HCT116 (cell line): ENCODE measurements at regions not wholly inside any gene's neighbourhood (a gene's known extent, or its start where the extent isn't known, plus 50 kb on each side); places are given as distances from the start of the nearest gene placed in this dataset.

ENCODE experiments used
- ATAC-seq: fragments of 200-7000 bp; cut with Tn5 transposase; 2 replicates; pipeline ENCODE4 v1.9.1; 2020; ENCODE audit warnings: mild to moderate bottlenecking, moderate library complexity
- BruUV-seq: library from RNA; stranded (reverse); fragments of 400-500 nt; replicated peaks from 2 replicates; lab custom pipeline; 2021; lab: Mats Ljungman, UMichigan
- CTCF ChIA-PET: fragments of 300-600 bp; sonication (Branson Sonifier 250); formaldehyde crosslinking; loops from one replicate; lab custom pipeline; 2021; ENCODE audit warnings: antibody characterized with exemption; lab: Charles Lee
- POLR2A ChIA-PET: fragments of 300-600, 350-600 bp; sonication (Branson Sonifier 250); formaldehyde crosslinking; loops from one replicate; lab custom pipeline; 2021; ENCODE audit warnings: antibody characterized with exemption; lab: Charles Lee
- RAD21 ChIA-PET, 2 experiments: fragments of 300-600 bp; sonication (Branson Sonifier 250); formaldehyde crosslinking; loops; one replicate each; lab custom pipeline; 2023; ENCODE audit warnings: low total read pairs in 2 of 2; ENCODE audit not compliant: uncharacterized antibody in 2 of 2, unreplicated experiment in 2 of 2, low non-redundant PET in 1 of 2; lab: Charles Lee
- DNase-seq: peaks from one replicate; pipeline ENCODE4 v3.0.0-alpha.2; 2010; ENCODE audit warnings: low read depth, low spot score
- H2AFZ ChIP-seq: fragments of 200-600 bp; shearing (Covaris generic), sonication (generic); 2 replicates; pipeline ENCODE4 v1.6.1; 2017; ENCODE audit warnings: low read depth, mixed run types, mixed read lengths, antibody characterized with exemption, low read length; ENCODE audit not compliant: poor library complexity, severe bottlenecking
- H3K27ac ChIP-seq: 2 replicates; pipeline ENCODE4 v1.5.1; 2012; ENCODE audit warnings: low read depth, low read length
- H3K27me3 ChIP-seq: fragments of 200-600 bp; sonication (generic); 2 replicates; pipeline ENCODE4 v1.6.1; 2016; ENCODE audit warnings: mixed run types, low read length, mixed read lengths; ENCODE audit not compliant: insufficient read depth
- H3K36me3 ChIP-seq, 2 experiments: fragments of 200-500 bp in 1 of 2; fragments of 200-600 bp in 1 of 2; sonication (Bioruptor generic) in 1 of 2; sonication (generic) in 1 of 2; 2 replicates each; pipeline versions ENCODE4 v1.5.1 to v1.6.1; 2014 to 2016; ENCODE audit warnings: low read length in 2 of 2, inconsistent platforms in 1 of 2, mixed read lengths in 1 of 2, mixed run types in 1 of 2; ENCODE audit not compliant: insufficient read depth in 2 of 2, control insufficient read depth in 1 of 2
- H3K4me1 ChIP-seq, 2 experiments: fragments of 200-600 bp in 1 of 2; sonication (generic) in 1 of 2; 2 replicates each; pipeline versions ENCODE4 v1.5.1 to v1.6.1; 2012 to 2017; ENCODE audit warnings: low read length in 2 of 2, inconsistent platforms in 1 of 2, mild to moderate bottlenecking in 1 of 2, mixed read lengths in 1 of 2, mixed run types in 1 of 2, moderate library complexity in 1 of 2; ENCODE audit not compliant: insufficient read depth in 2 of 2, control insufficient read depth in 1 of 2
- H3K4me2 ChIP-seq: fragments of 200-600 bp; sonication (generic); 2 replicates; pipeline ENCODE4 v1.6.1; 2017; ENCODE audit warnings: mixed run types, low read length, mixed read lengths
- H3K4me3 ChIP-seq, 2 experiments: fragments of 200-600 bp in 1 of 2; sonication (generic) in 1 of 2; replicated peaks in 1 of 2; 2 replicates each; pipeline ENCODE4 v1.5.1; 2011 to 2016; ENCODE audit warnings: low read length in 2 of 2, control low read depth in 1 of 2, low read depth in 1 of 2, mild to moderate bottlenecking in 1 of 2, mixed read lengths in 1 of 2, mixed run types in 1 of 2
- H3K79me2 ChIP-seq: fragments of 200-600 bp; sonication (generic); 2 replicates; pipeline ENCODE4 v1.6.1; 2017; ENCODE audit warnings: mild to moderate bottlenecking, mixed run types, low read length, moderate library complexity, mixed read lengths; ENCODE audit not compliant: insufficient read depth
- H3K9ac ChIP-seq: fragments of 200-600 bp; sonication (generic); 2 replicates; pipeline ENCODE4 v1.6.1; 2016; ENCODE audit warnings: low read length, mixed read lengths
- H3K9me2 ChIP-seq: fragments of 200-600 bp; sonication (generic), shearing (Covaris generic); 2 replicates; pipeline ENCODE4 v1.6.1; 2017; ENCODE audit warnings: mixed run types, mild to moderate bottlenecking, moderate library complexity; ENCODE audit not compliant: insufficient read depth
- H3K9me3 ChIP-seq, 2 experiments: fragments of 200-500 bp in 1 of 2; fragments of 200-600 bp in 1 of 2; sonication (Bioruptor generic) in 1 of 2; sonication (generic) in 1 of 2; 2 replicates each; pipeline ENCODE4 v1.6.1; 2014 to 2017; ENCODE audit warnings: low read length in 2 of 2, mixed read lengths in 2 of 2, inconsistent platforms in 1 of 2, low read depth in 1 of 2, mild to moderate bottlenecking in 1 of 2, mixed run types in 1 of 2, moderate library complexity in 1 of 2; ENCODE audit not compliant: control insufficient read depth in 1 of 2, insufficient read depth in 1 of 2
- H4K20me1 ChIP-seq: fragments of 200-600 bp; sonication (generic), shearing (Covaris generic); 2 replicates; pipeline ENCODE4 v1.6.1; 2017; ENCODE audit warnings: mixed run types, mild to moderate bottlenecking, moderate library complexity; ENCODE audit not compliant: insufficient read depth
- CBX3 ChIP-seq: IDR thresholded peaks from 2 replicates; pipeline ENCODE4 v1.6.1; 2012; ENCODE audit warnings: low read depth
- CEBPB ChIP-seq: IDR thresholded peaks from 2 replicates; pipeline ENCODE4 v1.6.1; 2012; ENCODE audit warnings: low read depth
- EGR1 ChIP-seq: IDR thresholded peaks from 2 replicates; pipeline ENCODE4 v1.6.1; 2012; ENCODE audit warnings: low read depth
- ELF1 ChIP-seq: IDR thresholded peaks from 2 replicates; pipeline ENCODE4 v1.6.1; 2012; ENCODE audit warnings: low read depth, borderline replicate concordance
- EZH2 ChIP-seq: fragments of 200-600 bp; sonication (generic); IDR thresholded peaks from 2 replicates; pipeline ENCODE4 v1.6.1; 2017; ENCODE audit warnings: antibody characterized with exemption, mixed run types
- EZH2phosphoT487 ChIP-seq: fragments of 200-600 bp; IDR thresholded peaks from 2 replicates; pipeline ENCODE4 v1.6.1; 2018; ENCODE audit warnings: antibody characterized with exemption, borderline replicate concordance
- FOSL1 ChIP-seq: IDR thresholded peaks from 2 replicates; pipeline ENCODE4 v1.6.1; 2012; ENCODE audit warnings: low read depth
- JUND ChIP-seq: IDR thresholded peaks from 2 replicates; pipeline ENCODE4 v1.6.1; 2012
- POLR2A ChIP-seq: IDR thresholded peaks from 2 replicates; pipeline ENCODE4 v1.7.0; 2011; ENCODE audit warnings: borderline replicate concordance; ENCODE audit not compliant: insufficient read depth, insufficient read length; ENCODE audit errors: extremely low read depth
- POLR2AphosphoS5 ChIP-seq: IDR thresholded peaks from 2 replicates; pipeline ENCODE4 v1.6.1; 2011; ENCODE audit warnings: mild to moderate bottlenecking, low read depth, low read length, moderate library complexity
- SP1 ChIP-seq: IDR thresholded peaks from 2 replicates; pipeline ENCODE4 v1.6.1; 2012; ENCODE audit warnings: low read depth
- ZFX ChIP-seq: fragments of 450-650 bp; IDR thresholded peaks from 2 replicates; pipeline ENCODE4 v1.6.1; 2017
- ZNF274 ChIP-seq: fragments of 200-500 bp; sonication (Bioruptor generic); IDR thresholded peaks from 2 replicates; pipeline ENCODE4 v1.6.1; 2014; ENCODE audit warnings: mild to moderate bottlenecking, low read depth, low read length, inconsistent platforms
- intact Hi-C: fragments of 100-400 bp; cut with micrococcal nuclease; formaldehyde crosslinking; loops from 2 replicates; pipeline ENCODE4 v1.10.0; 2022
- TF ChIP-seq, protein P1 (sequence below): IDR thresholded peaks from 2 replicates; pipeline ENCODE4 v1.6.1; 2011; ENCODE audit warnings: mild to moderate bottlenecking, low read length, moderate library complexity; ENCODE audit not compliant: insufficient replicate concordance; ENCODE audit errors: extremely low read depth
- TF ChIP-seq, protein P2 (sequence below), 3 experiments: fragments of 200-600 bp in 1 of 3; sonication (generic) in 1 of 3; IDR thresholded peaks in 2 of 3; conservative IDR thresholded peaks in 1 of 3; 2 replicates each; pipeline ENCODE4 v1.5.1; 2012 to 2017; ENCODE audit warnings: low read depth in 2 of 3, low read length in 2 of 3, antibody characterized with exemption in 1 of 3, borderline replicate concordance in 1 of 3, control low read depth in 1 of 3, mild to moderate bottlenecking in 1 of 3, mixed read lengths in 1 of 3, mixed run types in 1 of 3, moderate library complexity in 1 of 3; ENCODE audit not compliant: insufficient read depth in 1 of 3
- TF ChIP-seq, protein P3 (sequence below): IDR thresholded peaks from 2 replicates; pipeline ENCODE4 v1.6.1; 2012
- TF ChIP-seq, protein P4 (sequence below): IDR thresholded peaks from 2 replicates; pipeline ENCODE4 v1.6.1; 2012
- TF ChIP-seq, protein P5 (sequence below): IDR thresholded peaks from 2 replicates; pipeline ENCODE4 v1.6.1; 2012; ENCODE audit warnings: low read depth

DNA sequence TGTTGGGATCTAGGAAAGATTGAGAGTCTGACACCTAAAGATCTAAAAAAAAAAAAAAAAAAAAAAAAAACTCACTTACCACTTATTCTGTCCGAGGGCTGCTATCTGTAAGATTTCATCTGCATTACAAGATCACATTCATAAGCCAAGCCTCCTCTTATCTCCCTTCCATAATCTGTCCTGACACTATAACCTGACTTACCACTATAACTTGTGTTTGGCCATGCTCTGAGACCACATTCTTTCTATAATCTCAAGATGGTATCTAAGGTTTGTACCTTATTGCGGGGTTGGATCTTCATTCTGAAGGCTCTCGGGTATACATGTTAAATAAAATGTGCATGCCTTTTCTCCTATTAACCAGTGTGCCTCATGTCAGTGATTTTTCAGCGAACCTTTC, 144.4 kb downstream of the MAGEB17 start:
- Histone ChIP-seq H3K36me3 (no peaks in the 10 kb centered on the region), H3K9ac (no peak overlapping the region), H3K4me2 (no peak overlapping the region), H3K27me3 (no peaks in the 10 kb centered on the region), H3K27ac (no peak overlapping the region), H3K4me3 (no peak overlapping the region), H2AFZ (no peak overlapping the region), H3K9me2 (no peaks in the 10 kb centered on the region), H4K20me1 (no peaks in the 10 kb centered on the region), H3K9me3 (no peaks in the 10 kb centered on the region), H3K79me2 (no peaks in the 10 kb centered on the region), H3K4me1 (no peaks in the 10 kb centered on the region)
- ChIA-PET RAD21 (no interaction called here), POLR2A (no interaction called here), CTCF (no interaction called here)
- DNase-seq (no peak), ATAC-seq (no peak)
- intact Hi-C loops, result no loop called here
- TF ChIP-seq, protein P1, sequence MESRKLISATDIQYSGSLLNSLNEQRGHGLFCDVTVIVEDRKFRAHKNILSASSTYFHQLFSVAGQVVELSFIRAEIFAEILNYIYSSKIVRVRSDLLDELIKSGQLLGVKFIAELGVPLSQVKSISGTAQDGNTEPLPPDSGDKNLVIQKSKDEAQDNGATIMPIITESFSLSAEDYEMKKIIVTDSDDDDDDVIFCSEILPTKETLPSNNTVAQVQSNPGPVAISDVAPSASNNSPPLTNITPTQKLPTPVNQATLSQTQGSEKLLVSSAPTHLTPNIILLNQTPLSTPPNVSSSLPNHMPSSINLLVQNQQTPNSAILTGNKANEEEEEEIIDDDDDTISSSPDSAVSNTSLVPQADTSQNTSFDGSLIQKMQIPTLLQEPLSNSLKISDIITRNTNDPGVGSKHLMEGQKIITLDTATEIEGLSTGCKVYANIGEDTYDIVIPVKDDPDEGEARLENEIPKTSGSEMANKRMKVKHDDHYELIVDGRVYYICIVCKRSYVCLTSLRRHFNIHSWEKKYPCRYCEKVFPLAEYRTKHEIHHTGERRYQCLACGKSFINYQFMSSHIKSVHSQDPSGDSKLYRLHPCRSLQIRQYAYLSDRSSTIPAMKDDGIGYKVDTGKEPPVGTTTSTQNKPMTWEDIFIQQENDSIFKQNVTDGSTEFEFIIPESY, result no peak
- TF ChIP-seq ZNF274, result no peak
- TF ChIP-seq, protein P2, sequence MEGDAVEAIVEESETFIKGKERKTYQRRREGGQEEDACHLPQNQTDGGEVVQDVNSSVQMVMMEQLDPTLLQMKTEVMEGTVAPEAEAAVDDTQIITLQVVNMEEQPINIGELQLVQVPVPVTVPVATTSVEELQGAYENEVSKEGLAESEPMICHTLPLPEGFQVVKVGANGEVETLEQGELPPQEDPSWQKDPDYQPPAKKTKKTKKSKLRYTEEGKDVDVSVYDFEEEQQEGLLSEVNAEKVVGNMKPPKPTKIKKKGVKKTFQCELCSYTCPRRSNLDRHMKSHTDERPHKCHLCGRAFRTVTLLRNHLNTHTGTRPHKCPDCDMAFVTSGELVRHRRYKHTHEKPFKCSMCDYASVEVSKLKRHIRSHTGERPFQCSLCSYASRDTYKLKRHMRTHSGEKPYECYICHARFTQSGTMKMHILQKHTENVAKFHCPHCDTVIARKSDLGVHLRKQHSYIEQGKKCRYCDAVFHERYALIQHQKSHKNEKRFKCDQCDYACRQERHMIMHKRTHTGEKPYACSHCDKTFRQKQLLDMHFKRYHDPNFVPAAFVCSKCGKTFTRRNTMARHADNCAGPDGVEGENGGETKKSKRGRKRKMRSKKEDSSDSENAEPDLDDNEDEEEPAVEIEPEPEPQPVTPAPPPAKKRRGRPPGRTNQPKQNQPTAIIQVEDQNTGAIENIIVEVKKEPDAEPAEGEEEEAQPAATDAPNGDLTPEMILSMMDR (IDR thresholded peaks at IDR 0.05 in 2 of 3, conservative IDR thresholded peaks at IDR 0.05 in 1 of 3; ENCODE audit: borderline replicate concordance in 1 of 3, insufficient read depth in 1 of 3, low read depth in 2 of 3, low read length in 2 of 3), result no peak
- TF ChIP-seq POLR2AphosphoS5, result no peak
- no peak for TF ChIP-seq FOSL1
- no peak for TF ChIP-seq SP1
- TF ChIP-seq, protein P3, sequence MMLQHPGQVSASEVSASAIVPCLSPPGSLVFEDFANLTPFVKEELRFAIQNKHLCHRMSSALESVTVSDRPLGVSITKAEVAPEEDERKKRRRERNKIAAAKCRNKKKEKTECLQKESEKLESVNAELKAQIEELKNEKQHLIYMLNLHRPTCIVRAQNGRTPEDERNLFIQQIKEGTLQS, result no peak
- TF ChIP-seq EGR1, result no peak
- TF ChIP-seq, protein P4, sequence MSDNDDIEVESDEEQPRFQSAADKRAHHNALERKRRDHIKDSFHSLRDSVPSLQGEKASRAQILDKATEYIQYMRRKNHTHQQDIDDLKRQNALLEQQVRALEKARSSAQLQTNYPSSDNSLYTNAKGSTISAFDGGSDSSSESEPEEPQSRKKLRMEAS, result no peak
- no peak for TF ChIP-seq EZH2phosphoT487
- no peak for TF ChIP-seq CBX3
- no peak for TF ChIP-seq JUND
- TF ChIP-seq EZH2, result no peak
- TF ChIP-seq, protein P5, sequence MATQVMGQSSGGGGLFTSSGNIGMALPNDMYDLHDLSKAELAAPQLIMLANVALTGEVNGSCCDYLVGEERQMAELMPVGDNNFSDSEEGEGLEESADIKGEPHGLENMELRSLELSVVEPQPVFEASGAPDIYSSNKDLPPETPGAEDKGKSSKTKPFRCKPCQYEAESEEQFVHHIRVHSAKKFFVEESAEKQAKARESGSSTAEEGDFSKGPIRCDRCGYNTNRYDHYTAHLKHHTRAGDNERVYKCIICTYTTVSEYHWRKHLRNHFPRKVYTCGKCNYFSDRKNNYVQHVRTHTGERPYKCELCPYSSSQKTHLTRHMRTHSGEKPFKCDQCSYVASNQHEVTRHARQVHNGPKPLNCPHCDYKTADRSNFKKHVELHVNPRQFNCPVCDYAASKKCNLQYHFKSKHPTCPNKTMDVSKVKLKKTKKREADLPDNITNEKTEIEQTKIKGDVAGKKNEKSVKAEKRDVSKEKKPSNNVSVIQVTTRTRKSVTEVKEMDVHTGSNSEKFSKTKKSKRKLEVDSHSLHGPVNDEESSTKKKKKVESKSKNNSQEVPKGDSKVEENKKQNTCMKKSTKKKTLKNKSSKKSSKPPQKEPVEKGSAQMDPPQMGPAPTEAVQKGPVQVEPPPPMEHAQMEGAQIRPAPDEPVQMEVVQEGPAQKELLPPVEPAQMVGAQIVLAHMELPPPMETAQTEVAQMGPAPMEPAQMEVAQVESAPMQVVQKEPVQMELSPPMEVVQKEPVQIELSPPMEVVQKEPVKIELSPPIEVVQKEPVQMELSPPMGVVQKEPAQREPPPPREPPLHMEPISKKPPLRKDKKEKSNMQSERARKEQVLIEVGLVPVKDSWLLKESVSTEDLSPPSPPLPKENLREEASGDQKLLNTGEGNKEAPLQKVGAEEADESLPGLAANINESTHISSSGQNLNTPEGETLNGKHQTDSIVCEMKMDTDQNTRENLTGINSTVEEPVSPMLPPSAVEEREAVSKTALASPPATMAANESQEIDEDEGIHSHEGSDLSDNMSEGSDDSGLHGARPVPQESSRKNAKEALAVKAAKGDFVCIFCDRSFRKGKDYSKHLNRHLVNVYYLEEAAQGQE, result no peak
- TF ChIP-seq POLR2A, result no peak
- TF ChIP-seq CEBPB, result no peak
- TF ChIP-seq ZFX, result no peak
- TF ChIP-seq ELF1, result no peak
- BruUV-seq, result no TSS peak
